GM23338 (cell line): ENCODE measurements at regions not wholly inside any gene's neighbourhood (a gene's known extent, or its start where the extent isn't known, plus 50 kb on each side); places are given as distances from the start of the nearest gene placed in this dataset.

Source experiments
- ATAC-seq: fragments of 200-7000 bp; cut with Tn5 transposase; 3 replicates; pipeline ENCODE4 v1.9.1; 2020
- DNase-seq: peaks from one replicate; pipeline ENCODE4 v3.0.0-alpha.2; 2015; ENCODE audit warnings: low spot score
- H2AFZ ChIP-seq: fragments of 200-600 bp; sonication (generic); 2 replicates; pipeline ENCODE4 v1.8.0; 2016; ENCODE audit warnings: antibody characterized with exemption, mild to moderate bottlenecking, moderate library complexity
- H3F3A ChIP-seq: fragments of 200-600 bp; sonication (generic); replicated peaks from 2 replicates; pipeline ENCODE4 v1.8.0; 2017; ENCODE audit warnings: antibody characterized with exemption, mixed run types, low read depth
- H3K27ac ChIP-seq: fragments of 200-600 bp; sonication (generic); 2 replicates; pipeline ENCODE4 v1.6.1; 2016; ENCODE audit warnings: low read depth
- H3K27me3 ChIP-seq: fragments of 200-600 bp; sonication (generic); 2 replicates; pipeline ENCODE4 v1.8.0; 2016; ENCODE audit warnings: mild to moderate bottlenecking, mixed run types, moderate library complexity; ENCODE audit not compliant: insufficient read depth
- H3K36me3 ChIP-seq: fragments of 200-600 bp; sonication (generic); 2 replicates; pipeline ENCODE4 v1.8.0; 2016; ENCODE audit warnings: mild to moderate bottlenecking; ENCODE audit not compliant: insufficient read depth
- H3K4me1 ChIP-seq: fragments of 200-600 bp; sonication (generic); 2 replicates; pipeline ENCODE4 v1.8.0; 2016; ENCODE audit warnings: mild to moderate bottlenecking, moderate library complexity; ENCODE audit not compliant: insufficient read depth
- H3K4me2 ChIP-seq: fragments of 200-600 bp; sonication (generic); 2 replicates; pipeline ENCODE4 v1.7.1; 2017; ENCODE audit warnings: mixed run types
- H3K4me3 ChIP-seq: fragments of 200-600 bp; sonication (generic); 2 replicates; pipeline ENCODE4 v1.6.1; 2016; ENCODE audit warnings: mixed run types
- H3K79me2 ChIP-seq: fragments of 200-600 bp; sonication (generic); replicated peaks from 2 replicates; pipeline ENCODE4 v1.8.0; 2017; ENCODE audit warnings: mild to moderate bottlenecking; ENCODE audit not compliant: insufficient read depth
- H3K9me2 ChIP-seq: fragments of 200-600 bp; sonication (generic); 2 replicates; pipeline ENCODE4 v1.8.0; 2017; ENCODE audit not compliant: insufficient read depth
- H4K20me1 ChIP-seq: fragments of 200-600 bp; sonication (generic); replicated peaks from 2 replicates; pipeline ENCODE4 v1.8.0; 2017; ENCODE audit warnings: mild to moderate bottlenecking; ENCODE audit not compliant: insufficient read depth
- H3K27ac Mint-ChIP-seq: 2 replicates; pipeline ENCODE4 v1.8.0; 2020; ENCODE audit warnings: inconsistent platforms, mild to moderate bottlenecking, moderate library complexity, mixed read lengths
- H3K27me3 Mint-ChIP-seq: 3 replicates; pipeline ENCODE4 v1.8.0; 2022; ENCODE audit warnings: low read depth, mild to moderate bottlenecking, moderate library complexity, mixed read lengths, inconsistent platforms; ENCODE audit not compliant: insufficient read depth, poor library complexity
- H3K36me3 Mint-ChIP-seq: 3 replicates; pipeline ENCODE4 v1.8.0; 2021; ENCODE audit warnings: low read depth, mild to moderate bottlenecking, inconsistent platforms, moderate library complexity, mixed read lengths
- H3K4me1 Mint-ChIP-seq: 3 replicates; pipeline ENCODE4 v1.8.0; 2020; ENCODE audit warnings: mild to moderate bottlenecking, inconsistent platforms, mixed read lengths
- H3K4me3 Mint-ChIP-seq: 3 replicates; pipeline ENCODE4 v1.8.0; 2021; ENCODE audit warnings: moderate library complexity, mild to moderate bottlenecking, inconsistent platforms, mixed read lengths
- H3K9me3 Mint-ChIP-seq: 3 replicates; pipeline ENCODE4 v1.8.0; 2020; ENCODE audit warnings: moderate library complexity, mild to moderate bottlenecking, inconsistent platforms, mixed read lengths
- CREB1 ChIP-seq: fragments of 250-450 bp; sonication (Bioruptor Pico); IDR thresholded peaks from 2 replicates; pipeline ENCODE4 v1.5.0; 2020; ENCODE audit warnings: low read depth, mild to moderate bottlenecking, moderate library complexity
- EZH2 ChIP-seq: fragments of 200-600 bp; sonication (generic); IDR thresholded peaks from one replicate; pipeline ENCODE4 v1.8.0; 2017; ENCODE audit warnings: antibody characterized with exemption, mild to moderate bottlenecking, low read depth; ENCODE audit not compliant: unreplicated experiment
- JUNB ChIP-seq: IDR thresholded peaks from one replicate; pipeline ENCODE4 v1.6.1; 2016; ENCODE audit warnings: antibody characterized with exemption; ENCODE audit not compliant: unreplicated experiment
- NANOG ChIP-seq: IDR thresholded peaks from 2 replicates; pipeline ENCODE4 v1.6.1; 2016; ENCODE audit warnings: antibody characterized with exemption, borderline replicate concordance
- POLR2AphosphoS5 ChIP-seq: IDR thresholded peaks from 2 replicates; pipeline ENCODE4 v1.6.1; 2016; ENCODE audit warnings: antibody characterized with exemption, low read depth
- STAT1 ChIP-seq: IDR thresholded peaks from one replicate; pipeline ENCODE4 v1.6.1; 2016; ENCODE audit warnings: antibody characterized with exemption; ENCODE audit not compliant: unreplicated experiment
- ZNF114 ChIP-seq: fragments of 250-450 bp; sonication (Bioruptor Pico); IDR thresholded peaks from 2 replicates; pipeline ENCODE4 v1.5.0; 2020; ENCODE audit warnings: mild to moderate bottlenecking, moderate library complexity
- ZNF331 ChIP-seq: fragments of 250-450 bp; sonication (Bioruptor Pico); IDR thresholded peaks from 2 replicates; pipeline ENCODE4 v1.5.0; 2020; ENCODE audit warnings: low read depth, mild to moderate bottlenecking, moderate library complexity
- TF ChIP-seq, protein P1 (sequence below), 2 experiments: fragments of 200-600 bp in 1 of 2; sonication (generic) in 1 of 2; conservative IDR thresholded peaks; 2 replicates each; pipeline versions ENCODE4 v1.5.1 to v1.6.1; 2016 to 2017; ENCODE audit warnings: antibody characterized with exemption in 2 of 2, low read depth in 2 of 2, mild to moderate bottlenecking in 2 of 2, moderate library complexity in 1 of 2
- TF ChIP-seq, protein P2 (sequence below): IDR thresholded peaks from 2 replicates; pipeline ENCODE4 v1.6.1; 2016; ENCODE audit warnings: antibody characterized with exemption
- TF ChIP-seq, protein P3 (sequence below): IDR thresholded peaks from one replicate; pipeline ENCODE4 v1.6.1; 2018; ENCODE audit warnings: antibody characterized with exemption; ENCODE audit not compliant: unreplicated experiment

DNA sequence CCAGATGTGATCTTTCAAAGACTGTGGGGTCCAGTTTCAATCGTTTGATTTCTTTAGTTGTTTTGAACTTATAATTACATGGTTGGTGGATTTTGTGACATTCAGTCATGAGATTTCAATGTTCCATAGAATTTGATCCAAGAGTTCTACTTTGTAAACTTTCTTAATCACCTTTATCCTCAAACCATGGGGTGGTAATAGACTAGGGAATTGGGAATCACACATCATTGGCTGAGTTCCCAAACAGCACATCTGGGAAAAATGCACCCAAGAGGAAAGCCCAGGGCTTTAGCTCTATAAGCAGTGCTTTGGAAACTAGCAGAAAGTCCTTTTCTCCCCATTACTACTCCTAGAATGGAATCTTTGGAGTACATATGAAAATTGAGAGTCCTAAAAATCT is 177.6 kb downstream of the NNT start (continued):
- TF ChIP-seq, protein P1, sequence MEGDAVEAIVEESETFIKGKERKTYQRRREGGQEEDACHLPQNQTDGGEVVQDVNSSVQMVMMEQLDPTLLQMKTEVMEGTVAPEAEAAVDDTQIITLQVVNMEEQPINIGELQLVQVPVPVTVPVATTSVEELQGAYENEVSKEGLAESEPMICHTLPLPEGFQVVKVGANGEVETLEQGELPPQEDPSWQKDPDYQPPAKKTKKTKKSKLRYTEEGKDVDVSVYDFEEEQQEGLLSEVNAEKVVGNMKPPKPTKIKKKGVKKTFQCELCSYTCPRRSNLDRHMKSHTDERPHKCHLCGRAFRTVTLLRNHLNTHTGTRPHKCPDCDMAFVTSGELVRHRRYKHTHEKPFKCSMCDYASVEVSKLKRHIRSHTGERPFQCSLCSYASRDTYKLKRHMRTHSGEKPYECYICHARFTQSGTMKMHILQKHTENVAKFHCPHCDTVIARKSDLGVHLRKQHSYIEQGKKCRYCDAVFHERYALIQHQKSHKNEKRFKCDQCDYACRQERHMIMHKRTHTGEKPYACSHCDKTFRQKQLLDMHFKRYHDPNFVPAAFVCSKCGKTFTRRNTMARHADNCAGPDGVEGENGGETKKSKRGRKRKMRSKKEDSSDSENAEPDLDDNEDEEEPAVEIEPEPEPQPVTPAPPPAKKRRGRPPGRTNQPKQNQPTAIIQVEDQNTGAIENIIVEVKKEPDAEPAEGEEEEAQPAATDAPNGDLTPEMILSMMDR (conservative IDR thresholded peaks at IDR 0.05; ENCODE audit: low read depth in 2 of 2): no peak
- TF ChIP-seq NANOG (no peak), CREB1 (CRISPR knock-in tag) (no peak), EZH2 (no peak), POLR2AphosphoS5 (no peak), ZNF331 (CRISPR knock-in tag) (no peak), STAT1 (no peak)
- TF ChIP-seq, protein P2, sequence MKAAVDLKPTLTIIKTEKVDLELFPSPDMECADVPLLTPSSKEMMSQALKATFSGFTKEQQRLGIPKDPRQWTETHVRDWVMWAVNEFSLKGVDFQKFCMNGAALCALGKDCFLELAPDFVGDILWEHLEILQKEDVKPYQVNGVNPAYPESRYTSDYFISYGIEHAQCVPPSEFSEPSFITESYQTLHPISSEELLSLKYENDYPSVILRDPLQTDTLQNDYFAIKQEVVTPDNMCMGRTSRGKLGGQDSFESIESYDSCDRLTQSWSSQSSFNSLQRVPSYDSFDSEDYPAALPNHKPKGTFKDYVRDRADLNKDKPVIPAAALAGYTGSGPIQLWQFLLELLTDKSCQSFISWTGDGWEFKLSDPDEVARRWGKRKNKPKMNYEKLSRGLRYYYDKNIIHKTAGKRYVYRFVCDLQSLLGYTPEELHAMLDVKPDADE: no peak
- TF ChIP-seq, protein P3, sequence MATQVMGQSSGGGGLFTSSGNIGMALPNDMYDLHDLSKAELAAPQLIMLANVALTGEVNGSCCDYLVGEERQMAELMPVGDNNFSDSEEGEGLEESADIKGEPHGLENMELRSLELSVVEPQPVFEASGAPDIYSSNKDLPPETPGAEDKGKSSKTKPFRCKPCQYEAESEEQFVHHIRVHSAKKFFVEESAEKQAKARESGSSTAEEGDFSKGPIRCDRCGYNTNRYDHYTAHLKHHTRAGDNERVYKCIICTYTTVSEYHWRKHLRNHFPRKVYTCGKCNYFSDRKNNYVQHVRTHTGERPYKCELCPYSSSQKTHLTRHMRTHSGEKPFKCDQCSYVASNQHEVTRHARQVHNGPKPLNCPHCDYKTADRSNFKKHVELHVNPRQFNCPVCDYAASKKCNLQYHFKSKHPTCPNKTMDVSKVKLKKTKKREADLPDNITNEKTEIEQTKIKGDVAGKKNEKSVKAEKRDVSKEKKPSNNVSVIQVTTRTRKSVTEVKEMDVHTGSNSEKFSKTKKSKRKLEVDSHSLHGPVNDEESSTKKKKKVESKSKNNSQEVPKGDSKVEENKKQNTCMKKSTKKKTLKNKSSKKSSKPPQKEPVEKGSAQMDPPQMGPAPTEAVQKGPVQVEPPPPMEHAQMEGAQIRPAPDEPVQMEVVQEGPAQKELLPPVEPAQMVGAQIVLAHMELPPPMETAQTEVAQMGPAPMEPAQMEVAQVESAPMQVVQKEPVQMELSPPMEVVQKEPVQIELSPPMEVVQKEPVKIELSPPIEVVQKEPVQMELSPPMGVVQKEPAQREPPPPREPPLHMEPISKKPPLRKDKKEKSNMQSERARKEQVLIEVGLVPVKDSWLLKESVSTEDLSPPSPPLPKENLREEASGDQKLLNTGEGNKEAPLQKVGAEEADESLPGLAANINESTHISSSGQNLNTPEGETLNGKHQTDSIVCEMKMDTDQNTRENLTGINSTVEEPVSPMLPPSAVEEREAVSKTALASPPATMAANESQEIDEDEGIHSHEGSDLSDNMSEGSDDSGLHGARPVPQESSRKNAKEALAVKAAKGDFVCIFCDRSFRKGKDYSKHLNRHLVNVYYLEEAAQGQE: no peak

DNA sequence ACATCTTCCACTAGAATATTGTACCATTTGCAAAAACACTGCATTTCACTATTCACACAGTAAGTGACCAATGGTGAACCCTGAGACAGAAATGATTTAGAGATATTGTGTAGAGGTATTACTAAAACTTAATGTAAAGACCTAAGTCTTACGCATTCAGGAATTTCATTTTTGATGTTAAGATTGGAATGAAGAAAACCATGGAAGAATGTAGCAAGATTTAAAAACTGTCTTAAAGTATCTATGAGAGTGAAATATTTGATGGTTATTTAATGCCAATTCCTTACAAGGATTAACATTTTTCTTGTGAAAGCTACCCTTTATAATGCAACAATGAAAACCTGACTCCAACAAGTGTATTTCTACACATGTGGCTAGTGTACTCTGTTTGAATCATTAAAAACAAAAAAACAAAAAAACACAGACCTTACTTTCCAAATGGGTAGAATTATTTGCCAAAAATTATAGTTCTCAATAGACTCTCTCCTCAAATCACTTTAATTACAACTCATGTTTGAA is 172.0 kb downstream of the NNT start:
- Mint-ChIP-seq H3K9me3 (no peaks in the 10 kb centered on the region), H3K27me3 (no peaks in the 10 kb centered on the region), H3K4me3 (no peak overlapping the region), H3K4me1 (peaks cover 20% of the 10 kb centered on the region; the same call in 2 of the 3 replicates), H3K27ac (peak overlapping the region; percentile 31; the same call in 1 of the 2 replicates), H3K36me3 (no peaks in the 10 kb centered on the region)
- 0 out of 2 replicates have a peak overlapping the region, but pooled peaks have one; percentile 70 for H2AFZ ChIP-seq
- H3K27ac ChIP-seq: no peak overlapping the region
- H3K9me2 ChIP-seq: peaks cover 8% of the 10 kb centered on the region; the same call in 1 of the 2 replicates
- no peak overlapping the region for H3K4me3 ChIP-seq
- DNase-seq (no peak), ATAC-seq (no peak)
- no peaks in the 10 kb centered on the region for H3K27me3 ChIP-seq
- H3K4me2 ChIP-seq: no peak overlapping the region
- no peaks in the 10 kb centered on the region for H3K36me3 ChIP-seq
- H3K4me1 ChIP-seq: peaks cover 16% of the 10 kb centered on the region
- H4K20me1 ChIP-seq: no peaks in the 10 kb centered on the region
- no peaks in the 10 kb centered on the region for H3F3A ChIP-seq
- H3K79me2 ChIP-seq: no peaks in the 10 kb centered on the region
- TF ChIP-seq POLR2AphosphoS5 (no peak), EZH2 (no peak), ZNF114 (CRISPR knock-in tag) (no peak), JUNB (no peak), ZNF331 (CRISPR knock-in tag) (no peak)
- TF ChIP-seq, protein P3: no peak
